ENCODE measurements at regions not wholly inside any gene's neighbourhood (a gene's known extent, or its start where the extent isn't known, plus 50 kb on each side); places are given as distances from the start of the nearest gene placed in this dataset.

- DNase-seq (ENCODE audit: low spot score in 2 of 2) (no peak), ATAC-seq (ENCODE audit: low read depth) (no peak)
- no peak overlapping the region for H3K27ac Mint-ChIP-seq
- H3K9me3 Mint-ChIP-seq, result no peaks in the 10 kb centered on the region
- H3K4me3 Mint-ChIP-seq, result no peak overlapping the region
- H3K27me3 Mint-ChIP-seq, result peaks cover 4% of the 10 kb centered on the region
- H3K4me1 Mint-ChIP-seq, result no peaks in the 10 kb centered on the region
- no peaks in the 10 kb centered on the region for H3K36me3 Mint-ChIP-seq
These were observed 57.5 kb downstream of the RPL27A start for GRCh38 chr11:8740129-8740528.

GRCh38 chr11:8744423-8744822, 61.8 kb downstream of the RPL27A start:
- H3K9me3 Mint-ChIP-seq, result no peaks in the 10 kb centered on the region
- no peak overlapping the region for H3K4me3 Mint-ChIP-seq
- H3K27ac Mint-ChIP-seq, result no peak overlapping the region
- DNase-seq (ENCODE audit: low spot score in 2 of 2) (no peak), ATAC-seq (ENCODE audit: low read depth) (no peak)
- no peaks in the 10 kb centered on the region for H3K36me3 Mint-ChIP-seq
- no peaks in the 10 kb centered on the region for H3K4me1 Mint-ChIP-seq
- peaks cover 10% of the 10 kb centered on the region for H3K27me3 Mint-ChIP-seq

GRCh38 chr11:8745431-8746253, 63.0 kb downstream of the RPL27A start:
- ATAC-seq (ENCODE audit: low read depth), result no peak
- H3K9me3 Mint-ChIP-seq, result no peaks in the 10 kb centered on the region
- no peaks in the 10 kb centered on the region for H3K4me1 Mint-ChIP-seq
- no peak for DNase-seq (ENCODE audit: low spot score in 2 of 2)
- H3K36me3 Mint-ChIP-seq, result no peaks in the 10 kb centered on the region
- no peak overlapping the region for H3K27ac Mint-ChIP-seq
- no peak overlapping the region for H3K4me3 Mint-ChIP-seq
- peaks cover 10% of the 10 kb centered on the region for H3K27me3 Mint-ChIP-seq

- Mint-ChIP-seq H3K27ac (no peak overlapping the region), H3K4me1 (no peaks in the 10 kb centered on the region), H3K36me3 (no peaks in the 10 kb centered on the region), H3K27me3 (peaks cover 12% of the 10 kb centered on the region), H3K4me3 (no peak overlapping the region), H3K9me3 (no peaks in the 10 kb centered on the region)
- DNase-seq (ENCODE audit: low spot score in 2 of 2) (no peak), ATAC-seq (ENCODE audit: low read depth) (no peak)
These were observed 63.9 kb downstream of the RPL27A start for GRCh38 chr11:8746331-8746974.

GRCh38 chr11:8747173-8747572, 64.6 kb downstream of the RPL27A start:
- ATAC-seq (ENCODE audit: low read depth) (no peak), DNase-seq (ENCODE audit: low spot score in 2 of 2) (no peak)
- H3K27me3 Mint-ChIP-seq, result peaks cover 13% of the 10 kb centered on the region
- no peaks in the 10 kb centered on the region for H3K9me3 Mint-ChIP-seq
- no peaks in the 10 kb centered on the region for H3K4me1 Mint-ChIP-seq
- no peak overlapping the region for H3K4me3 Mint-ChIP-seq
- H3K36me3 Mint-ChIP-seq, result no peaks in the 10 kb centered on the region
- no peak overlapping the region for H3K27ac Mint-ChIP-seq

- no peak for DNase-seq (ENCODE audit: low spot score in 2 of 2)
- Mint-ChIP-seq H3K27me3 (peaks cover 12% of the 10 kb centered on the region), H3K4me3 (no peak overlapping the region), H3K36me3 (no peaks in the 10 kb centered on the region), H3K9me3 (no peaks in the 10 kb centered on the region), H3K4me1 (no peaks in the 10 kb centered on the region), H3K27ac (no peak overlapping the region)
- ATAC-seq (ENCODE audit: low read depth), result no peak
These were observed 65.7 kb downstream of the RPL27A start for GRCh38 chr11:8748317-8748716.

DNA sequence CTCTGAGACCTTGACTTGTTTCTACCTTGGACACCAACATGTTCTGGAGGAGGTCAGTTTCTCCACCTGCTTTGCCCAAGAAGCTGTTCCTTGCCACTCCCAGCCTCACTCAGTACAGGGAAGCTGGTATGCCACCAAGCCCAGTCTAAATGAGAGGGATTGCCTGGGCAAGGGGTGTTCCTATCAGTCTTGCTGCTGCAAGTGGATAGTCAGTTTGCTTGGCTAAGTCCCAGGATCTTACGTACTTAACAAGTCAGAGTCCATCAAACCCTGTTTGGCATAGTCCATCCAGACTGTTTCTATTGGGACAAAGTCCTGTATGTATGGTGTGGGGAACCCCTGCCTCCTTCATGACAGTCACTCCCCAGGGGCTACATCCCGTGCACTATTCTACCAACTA, 66.6 kb downstream of the RPL27A start:
- Mint-ChIP-seq H3K4me3 (no peak overlapping the region), H3K36me3 (no peaks in the 10 kb centered on the region), H3K27me3 (peaks cover 12% of the 10 kb centered on the region), H3K4me1 (no peaks in the 10 kb centered on the region), H3K9me3 (no peaks in the 10 kb centered on the region), H3K27ac (no peak overlapping the region)
- DNase-seq (ENCODE audit: low spot score in 2 of 2), result no peak
- ATAC-seq (ENCODE audit: low read depth), result no peak

GRCh38 chr11:8754241-8754640, 71.6 kb downstream of the RPL27A start:
- ATAC-seq (ENCODE audit: low read depth) (no peak), DNase-seq (ENCODE audit: low spot score in 2 of 2) (no peak)
- H3K4me3 Mint-ChIP-seq, result no peak overlapping the region
- H3K27ac Mint-ChIP-seq, result no peak overlapping the region
- peaks cover 6% of the 10 kb centered on the region for H3K27me3 Mint-ChIP-seq
- H3K36me3 Mint-ChIP-seq, result no peaks in the 10 kb centered on the region
- H3K4me1 Mint-ChIP-seq, result no peaks in the 10 kb centered on the region
- no peaks in the 10 kb centered on the region for H3K9me3 Mint-ChIP-seq

DNA sequence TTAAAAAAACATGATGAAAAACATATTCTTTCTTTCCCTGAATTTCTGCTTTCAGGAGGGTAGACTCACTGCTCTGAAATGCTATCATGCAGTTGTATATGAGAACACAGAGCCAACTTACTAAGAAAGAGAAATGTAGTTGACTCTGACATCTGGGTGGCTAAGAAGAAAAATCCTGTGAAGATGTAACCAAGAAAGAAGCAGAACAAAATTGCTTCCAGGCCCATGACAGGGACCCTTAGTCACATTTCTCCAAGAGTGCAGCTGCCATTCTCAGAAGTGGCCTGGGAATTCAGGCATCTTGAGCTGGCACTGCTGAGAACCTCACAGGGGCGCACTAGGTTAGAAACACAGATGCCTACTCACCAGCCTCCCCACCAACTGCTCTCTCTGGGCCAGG, 73.6 kb downstream of the RPL27A start:
- DNase-seq (ENCODE audit: low spot score in 2 of 2), result no peak
- Mint-ChIP-seq H3K4me3 (no peak overlapping the region), H3K27ac (no peak overlapping the region), H3K27me3 (peaks cover 6% of the 10 kb centered on the region), H3K36me3 (no peaks in the 10 kb centered on the region), H3K4me1 (no peaks in the 10 kb centered on the region), H3K9me3 (no peaks in the 10 kb centered on the region)
- no peak for ATAC-seq (ENCODE audit: low read depth)

GRCh38 chr11:8757047-8757446, 74.5 kb downstream of the RPL27A start:
- Mint-ChIP-seq H3K27me3 (peaks cover 4% of the 10 kb centered on the region), H3K36me3 (no peaks in the 10 kb centered on the region), H3K4me1 (no peaks in the 10 kb centered on the region), H3K4me3 (no peak overlapping the region), H3K27ac (no peak overlapping the region), H3K9me3 (no peaks in the 10 kb centered on the region)
- DNase-seq (ENCODE audit: low spot score in 2 of 2), result no peak
- ATAC-seq (ENCODE audit: low read depth), result no peak

DNA sequence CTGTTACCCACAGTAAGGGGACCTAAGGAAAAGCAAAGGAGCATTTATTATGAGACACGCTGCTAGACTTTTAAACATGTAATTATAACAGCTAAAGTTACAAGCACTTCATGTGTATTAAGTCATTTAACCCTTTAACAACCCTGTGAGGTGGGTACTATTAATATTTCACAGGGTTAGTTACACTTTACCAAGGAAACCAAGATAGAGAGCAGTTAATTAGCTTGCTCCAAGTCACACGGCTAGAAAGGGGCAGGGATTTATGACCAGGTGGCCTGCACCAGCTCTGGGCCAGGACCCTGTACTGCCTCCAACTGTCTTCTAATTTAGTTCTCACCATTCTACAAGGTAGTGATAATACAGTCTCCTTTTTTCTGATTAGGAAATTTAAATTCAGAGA, 74.9 kb downstream of the RPL27A start:
- Mint-ChIP-seq H3K4me3 (no peak overlapping the region), H3K9me3 (no peaks in the 10 kb centered on the region), H3K27ac (no peak overlapping the region), H3K27me3 (peaks cover 3% of the 10 kb centered on the region), H3K36me3 (no peaks in the 10 kb centered on the region), H3K4me1 (no peaks in the 10 kb centered on the region)
- ATAC-seq (ENCODE audit: low read depth) (no peak), DNase-seq (ENCODE audit: low spot score in 2 of 2) (no peak)

DNA sequence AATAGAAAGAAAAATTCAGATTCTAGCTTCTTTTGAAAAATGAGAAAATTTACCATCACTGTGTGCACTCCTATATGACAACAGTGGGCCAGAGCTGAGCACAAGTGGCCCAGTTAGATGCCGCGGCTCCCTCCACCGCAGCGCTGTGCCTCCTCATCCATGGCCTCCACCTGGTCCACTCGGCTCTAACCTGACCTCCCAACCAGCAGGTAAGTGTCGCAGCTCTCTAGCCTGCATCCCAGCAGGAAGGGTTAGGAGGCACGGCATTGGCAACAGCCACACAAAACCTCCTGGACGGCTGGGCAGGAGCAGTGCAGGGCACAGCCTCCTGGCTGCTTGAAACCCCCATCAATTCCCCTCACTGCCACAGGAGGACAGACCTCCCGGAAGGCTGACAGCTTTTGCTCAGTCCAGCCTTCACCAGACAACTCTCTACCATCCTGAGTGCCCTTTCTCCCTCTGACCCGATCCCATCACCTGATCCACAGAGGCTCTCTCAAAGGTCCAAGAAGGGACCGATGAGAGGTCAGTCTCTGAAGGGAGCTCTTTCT, 76.1 kb downstream of the RPL27A start:
- no peak overlapping the region for H3K4me3 Mint-ChIP-seq
- H3K27ac Mint-ChIP-seq, result no peak overlapping the region
- no peaks in the 10 kb centered on the region for H3K9me3 Mint-ChIP-seq
- no peaks in the 10 kb centered on the region for H3K36me3 Mint-ChIP-seq
- DNase-seq (ENCODE audit: low spot score in 2 of 2) (no peak), ATAC-seq (ENCODE audit: low read depth) (no peak)
- H3K4me1 Mint-ChIP-seq, result no peaks in the 10 kb centered on the region
- H3K27me3 Mint-ChIP-seq, result peaks cover 3% of the 10 kb centered on the region

- Mint-ChIP-seq H3K27ac (no peak overlapping the region), H3K27me3 (peaks cover 3% of the 10 kb centered on the region), H3K4me3 (no peak overlapping the region), H3K4me1 (no peaks in the 10 kb centered on the region), H3K9me3 (no peaks in the 10 kb centered on the region), H3K36me3 (no peaks in the 10 kb centered on the region)
- DNase-seq (ENCODE audit: low spot score in 2 of 2) (no peak), ATAC-seq (ENCODE audit: low read depth) (no peak)
These were observed 77.0 kb downstream of the RPL27A start for GRCh38 chr11:8759634-8760033.

DNA sequence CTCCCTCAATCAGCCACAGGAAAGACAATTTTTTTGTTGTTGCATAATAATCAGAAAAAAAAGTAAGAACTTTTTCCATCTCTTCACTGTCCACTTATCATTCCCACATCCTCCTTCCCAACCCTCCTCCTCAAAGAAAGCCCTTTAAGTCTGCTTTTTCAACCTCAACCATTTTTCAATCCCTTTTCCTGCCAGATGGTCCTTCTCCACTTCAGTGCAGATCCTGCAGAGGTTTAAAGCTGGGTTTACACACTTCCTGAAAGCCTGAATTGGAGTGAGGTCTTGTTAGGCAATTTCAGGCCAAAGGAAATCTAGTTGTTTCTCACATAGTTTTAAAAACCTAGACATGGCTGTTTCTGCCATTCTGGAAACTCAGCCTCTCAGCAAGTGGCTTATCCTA, 78.3 kb downstream of the RPL27A start:
- ATAC-seq (ENCODE audit: low read depth), result no peak
- peaks cover 3% of the 10 kb centered on the region for H3K27me3 Mint-ChIP-seq
- H3K36me3 Mint-ChIP-seq, result no peaks in the 10 kb centered on the region
- no peak overlapping the region for H3K4me3 Mint-ChIP-seq
- no peak overlapping the region for H3K27ac Mint-ChIP-seq
- no peaks in the 10 kb centered on the region for H3K4me1 Mint-ChIP-seq
- H3K9me3 Mint-ChIP-seq, result no peaks in the 10 kb centered on the region
- no peak for DNase-seq (ENCODE audit: low spot score in 2 of 2)

All from memory B cell (primary cell).